Thyroid gland (tissue), 4 donors: ENCODE measurements at regions not wholly inside any gene's neighbourhood (a gene's known extent, or its start where the extent isn't known, plus 50 kb on each side); places are given as distances from the start of the nearest gene placed in this dataset.
"Not testable (repeated sequence)": the region's sequence is repeated elsewhere in the genome, so short reads cannot be mapped to it uniquely, and the experiment has no call there.

Experiments used
- DNase-seq, 2 donors: peaks; one replicate each; pipeline ENCODE4 v3.0.0-alpha.2; 2019
- H3K27ac ChIP-seq, 3 donors: fragments of 200-600 bp; sonication (generic); 1 replicate in 2 of 3; 2 replicates in 1 of 3; pipeline ENCODE4 v1.5.1; 2016 to 2019; ENCODE audit warnings: mild to moderate bottlenecking in 1 of 3, moderate library complexity in 1 of 3
- H3K27me3 ChIP-seq: fragments of 200-600 bp; sonication (generic); one replicate; pipeline ENCODE4 v1.5.1; 2019
- H3K36me3 ChIP-seq, 2 donors: fragments of 200-600 bp; sonication (generic); one replicate each; pipeline ENCODE4 v1.5.1; 2016 to 2019
- H3K4me1 ChIP-seq, 2 donors: fragments of 200-600 bp; sonication (generic); one replicate each; pipeline ENCODE4 v1.5.1; 2017 to 2019
- H3K4me3 ChIP-seq, 3 donors: fragments of 200-600 bp; sonication (generic); replicated peaks in 1 of 3; 1 replicate in 2 of 3; 2 replicates in 1 of 3; pipeline ENCODE4 v1.5.1; 2016; ENCODE audit warnings: mild to moderate bottlenecking in 1 of 3
- H3K9me3 ChIP-seq: fragments of 200-600 bp; sonication (generic); one replicate; pipeline ENCODE4 v1.5.1; 2017
- CTCF ChIP-seq, 6 experiments: fragments of 200-600 bp in 3 of 6; fragments of 450-650 bp in 3 of 6; sonication (generic) in 3 of 6; IDR thresholded peaks; one replicate each; pipeline ENCODE4 v1.5.1; 2016 to 2019; ENCODE audit warnings: antibody characterized with exemption in 6 of 6, mild to moderate bottlenecking in 2 of 6, inconsistent platforms in 1 of 6, moderate library complexity in 1 of 6
- POLR2A ChIP-seq, 2 donors: fragments of 450-650 bp; IDR thresholded peaks; one replicate each; pipeline ENCODE4 v1.6.1; 2017; ENCODE audit warnings: antibody characterized with exemption in 2 of 2, mild to moderate bottlenecking in 2 of 2, moderate library complexity in 1 of 2
- WGBS, 2 donors: methylation state at CpG; one replicate each; pipeline ENCODE4 v1.1.5; 2017; 5-methylcytosine and 5-hydroxymethylcytosine counted together
- intact Hi-C: fragments of 100-400 bp; cut with DNase I; formaldehyde crosslinking; loops from one replicate; pipeline ENCODE4 v1.15.1; 2023

- no peaks in the 10 kb centered on the region for H3K27me3 ChIP-seq
- no peak overlapping the region for H3K27ac ChIP-seq
- intact Hi-C loops: no loop called here
- no peaks in the 10 kb centered on the region for H3K4me1 ChIP-seq
- no peak overlapping the region for H3K4me3 ChIP-seq
- no peak for DNase-seq
- no peak for TF ChIP-seq CTCF (IDR thresholded peaks at IDR 0.05)
- no peak for TF ChIP-seq POLR2A (IDR thresholded peaks at IDR 0.05)
- H3K36me3 ChIP-seq: no peaks in the 10 kb centered on the region
- 93 to 94% methylated on average over 3 of the region's 3 CpGs for WGBS, 2 donors
- H3K9me3 ChIP-seq: no peaks in the 10 kb centered on the region
Observed at GRCh38 chr4:92014067-92014466, 289.7 kb upstream of the GRID2 start.

GRCh38 chr4:92021203-92021602 lies 282.6 kb upstream of the GRID2 start:
- H3K9me3 ChIP-seq: no peaks in the 10 kb centered on the region
- no peak for DNase-seq
- no peak overlapping the region for H3K27ac ChIP-seq
- H3K27me3 ChIP-seq: no peaks in the 10 kb centered on the region
- no peaks in the 10 kb centered on the region for H3K4me1 ChIP-seq
- WGBS, 2 donors: 88 to 89% methylated on average over 1 of the region's 1 CpG
- intact Hi-C loops: no loop called here
- no peak for TF ChIP-seq POLR2A (IDR thresholded peaks at IDR 0.05)
- TF ChIP-seq CTCF (IDR thresholded peaks at IDR 0.05): no peak
- H3K4me3 ChIP-seq: no peak overlapping the region
- no peaks in the 10 kb centered on the region for H3K36me3 ChIP-seq

GRCh38 chr4:92021788-92022187 lies 282.0 kb upstream of the GRID2 start:
- no peaks in the 10 kb centered on the region for H3K9me3 ChIP-seq
- H3K27me3 ChIP-seq: no peaks in the 10 kb centered on the region
- H3K4me1 ChIP-seq: no peaks in the 10 kb centered on the region
- intact Hi-C loops: no loop called here
- 60 to 65% methylated on average over 2 of the region's 2 CpGs for WGBS, 2 donors
- H3K4me3 ChIP-seq: no peak overlapping the region
- TF ChIP-seq POLR2A (IDR thresholded peaks at IDR 0.05) (no peak), CTCF (IDR thresholded peaks at IDR 0.05) (no peak)
- no peak overlapping the region for H3K27ac ChIP-seq
- DNase-seq: no peak
- H3K36me3 ChIP-seq: no peaks in the 10 kb centered on the region

GRCh38 chr4:92028830-92029229 lies 274.9 kb upstream of the GRID2 start:
- intact Hi-C loops, DNase-seq, H3K4me3 ChIP-seq, H3K27me3 ChIP-seq, H3K27ac ChIP-seq, H3K4me1 ChIP-seq, H3K9me3 ChIP-seq, H3K36me3 ChIP-seq: not testable (repeated sequence)
- WGBS, 2 donors: 93 to 96% methylated on average over 6 of the region's 6 CpGs

GRCh38 chr4:92031825-92032224 lies 271.9 kb upstream of the GRID2 start:
- Histone ChIP-seq H3K36me3 (no peaks in the 10 kb centered on the region), H3K27ac (no peak overlapping the region), H3K4me3 (no peak overlapping the region), H3K4me1 (no peaks in the 10 kb centered on the region), H3K9me3 (no peaks in the 10 kb centered on the region), H3K27me3 (no peaks in the 10 kb centered on the region)
- intact Hi-C loops: no loop called here
- no peak for DNase-seq
- TF ChIP-seq POLR2A (IDR thresholded peaks at IDR 0.05): no peak
- TF ChIP-seq CTCF (IDR thresholded peaks at IDR 0.05): no peak
- 51 to 63% methylated on average over 2 of the region's 2 CpGs for WGBS, 2 donors

- no peaks in the 10 kb centered on the region for H3K9me3 ChIP-seq
- 81% methylated on average over 3 of the region's 3 CpGs for WGBS, 2 donors
- no peak for DNase-seq
- no peak overlapping the region for H3K4me3 ChIP-seq
- TF ChIP-seq POLR2A (IDR thresholded peaks at IDR 0.05) (no peak), CTCF (IDR thresholded peaks at IDR 0.05) (no peak)
- intact Hi-C loops: no loop called here
- H3K27me3 ChIP-seq: no peaks in the 10 kb centered on the region
- H3K27ac ChIP-seq: no peak overlapping the region
- no peaks in the 10 kb centered on the region for H3K4me1 ChIP-seq
- H3K36me3 ChIP-seq: no peaks in the 10 kb centered on the region
Observed at GRCh38 chr4:92035666-92036065, 268.1 kb upstream of the GRID2 start.
